Vagina (tissue), 2 donors: ENCODE measurements at regions not wholly inside any gene's neighbourhood (a gene's known extent, or its start where the extent isn't known, plus 50 kb on each side); places are given as distances from the start of the nearest gene placed in this dataset.

Source experiments
- DNase-seq, 2 donors: peaks; one replicate each; pipeline ENCODE4 v3.0.0-alpha.2; 2017; ENCODE audit errors: extremely low spot score in 2 of 2
- H3K27ac ChIP-seq: fragments of 200-600 bp; sonication (generic); one replicate; pipeline ENCODE4 v1.5.1; 2019
- H3K27me3 ChIP-seq: fragments of 200-600 bp; sonication (generic); one replicate; pipeline ENCODE4 v1.5.1; 2019
- H3K36me3 ChIP-seq, 2 donors: fragments of 200-600 bp; sonication (generic); one replicate each; pipeline ENCODE4 v1.5.1; 2017 to 2019
- H3K4me1 ChIP-seq: fragments of 200-600 bp; sonication (generic); one replicate; pipeline ENCODE4 v1.5.1; 2019
- H3K4me3 ChIP-seq, 2 donors: fragments of 200-600 bp; sonication (generic); 1 replicate in 1 of 2; 2 replicates in 1 of 2; pipeline ENCODE4 v1.5.1; 2016 to 2019
- H3K9me3 ChIP-seq: fragments of 200-600 bp; sonication (generic); one replicate; pipeline ENCODE4 v1.5.1; 2019
- CTCF ChIP-seq, 3 experiments: fragments of 450-650 bp in 2 of 3; fragments of 200-600 bp in 1 of 3; sonication (generic) in 1 of 3; IDR thresholded peaks; one replicate each; pipeline ENCODE4 v1.5.1; 2017 to 2019; ENCODE audit warnings: antibody characterized with exemption in 3 of 3, mild to moderate bottlenecking in 2 of 3, moderate library complexity in 2 of 3
- POLR2A ChIP-seq, 2 donors: fragments of 450-650 bp; IDR thresholded peaks; one replicate each; pipeline ENCODE4 v1.6.1; 2017; ENCODE audit warnings: antibody characterized with exemption in 2 of 2, mild to moderate bottlenecking in 2 of 2, moderate library complexity in 2 of 2
- POLR2AphosphoS5 ChIP-seq, 2 donors: sonication (generic); formaldehyde crosslinking; IDR thresholded peaks; one replicate each; pipeline ENCODE4 v1.9.0; 2017; ENCODE audit warnings: antibody characterized with exemption in 2 of 2, mild to moderate bottlenecking in 2 of 2, low read depth in 1 of 2; ENCODE audit not compliant: insufficient read depth in 1 of 2
- intact Hi-C: fragments of 100-400 bp; cut with DNase I; formaldehyde crosslinking; loops from one replicate; pipeline ENCODE4 v1.15.1; 2023

- Histone ChIP-seq H3K4me3 (no peak overlapping the region), H3K36me3 (no peaks in the 10 kb centered on the region), H3K27me3 (no peaks in the 10 kb centered on the region), H3K4me1 (peaks cover 21% of the 10 kb centered on the region), H3K27ac (no peak overlapping the region), H3K9me3 (no peaks in the 10 kb centered on the region)
- TF ChIP-seq CTCF (IDR thresholded peaks at IDR 0.05) (no peak), POLR2A (IDR thresholded peaks at IDR 0.05) (no peak), POLR2AphosphoS5 (IDR thresholded peaks at IDR 0.05; ENCODE audit: insufficient read depth in 1 of 2, low read depth in 1 of 2) (no peak)
- intact Hi-C loops = no loop called here
- no peak for DNase-seq
Measured at GRCh38 chr5:125699860-125700259, 723.3 kb upstream of the GRAMD2B start.

- Histone ChIP-seq H3K36me3 (no peaks in the 10 kb centered on the region), H3K9me3 (no peaks in the 10 kb centered on the region), H3K27me3 (no peaks in the 10 kb centered on the region), H3K27ac (no peak overlapping the region), H3K4me3 (no peak overlapping the region), H3K4me1 (peaks cover 21% of the 10 kb centered on the region)
- TF ChIP-seq POLR2A (IDR thresholded peaks at IDR 0.05) (no peak), CTCF (IDR thresholded peaks at IDR 0.05) (no peak), POLR2AphosphoS5 (IDR thresholded peaks at IDR 0.05; ENCODE audit: insufficient read depth in 1 of 2, low read depth in 1 of 2) (no peak)
- intact Hi-C loops = no loop called here
- DNase-seq = no peak
Measured at GRCh38 chr5:125700380-125700861, 722.8 kb upstream of the GRAMD2B start.

- Histone ChIP-seq H3K9me3 (no peaks in the 10 kb centered on the region), H3K27ac (no peak overlapping the region), H3K36me3 (no peaks in the 10 kb centered on the region), H3K27me3 (no peaks in the 10 kb centered on the region), H3K4me1 (peaks cover 11% of the 10 kb centered on the region), H3K4me3 (no peak overlapping the region)
- TF ChIP-seq POLR2A (IDR thresholded peaks at IDR 0.05) = no peak
- TF ChIP-seq POLR2AphosphoS5 (IDR thresholded peaks at IDR 0.05; ENCODE audit: insufficient read depth in 1 of 2, low read depth in 1 of 2) = no peak
- no peak for TF ChIP-seq CTCF (IDR thresholded peaks at IDR 0.05)
- intact Hi-C loops = no loop called here
- no peak for DNase-seq
Measured at GRCh38 chr5:125703616-125704015, 719.6 kb upstream of the GRAMD2B start.

GRCh38 chr5:125704888-125705287 is 718.3 kb upstream of the GRAMD2B start:
- no peak overlapping the region for H3K4me3 ChIP-seq
- TF ChIP-seq POLR2A (IDR thresholded peaks at IDR 0.05) = no peak
- TF ChIP-seq CTCF (IDR thresholded peaks at IDR 0.05) = no peak
- TF ChIP-seq POLR2AphosphoS5 (IDR thresholded peaks at IDR 0.05; ENCODE audit: insufficient read depth in 1 of 2, low read depth in 1 of 2) = no peak
- intact Hi-C loops = no loop called here
- DNase-seq = no peak
- H3K27ac ChIP-seq = no peak overlapping the region
- peaks cover 9% of the 10 kb centered on the region for H3K4me1 ChIP-seq
- H3K9me3 ChIP-seq = no peaks in the 10 kb centered on the region
- no peaks in the 10 kb centered on the region for H3K36me3 ChIP-seq
- no peaks in the 10 kb centered on the region for H3K27me3 ChIP-seq

- intact Hi-C loops = no loop called here
- Histone ChIP-seq H3K9me3 (no peaks in the 10 kb centered on the region), H3K27me3 (no peaks in the 10 kb centered on the region), H3K27ac (no peak overlapping the region), H3K4me1 (no peaks in the 10 kb centered on the region), H3K36me3 (no peaks in the 10 kb centered on the region), H3K4me3 (no peak overlapping the region)
- no peak for DNase-seq
- TF ChIP-seq POLR2AphosphoS5 (IDR thresholded peaks at IDR 0.05; ENCODE audit: insufficient read depth in 1 of 2, low read depth in 1 of 2) (no peak), CTCF (IDR thresholded peaks at IDR 0.05) (no peak), POLR2A (IDR thresholded peaks at IDR 0.05) (no peak)
Measured at GRCh38 chr5:125708583-125708982, 714.6 kb upstream of the GRAMD2B start.
